OCI-LY1 (cell line): ENCODE measurements at regions not wholly inside any gene's neighbourhood (a gene's known extent, or its start where the extent isn't known, plus 50 kb on each side); places are given as distances from the start of the nearest gene placed in this dataset.

Experiments
- EZH2 ChIP-seq: fragments of 200-600 bp; sonication (generic), shearing (Covaris generic); IDR thresholded peaks from 2 replicates; pipeline ENCODE4 v1.8.0; 2017; ENCODE audit warnings: borderline replicate concordance, mixed run types, mild to moderate bottlenecking, antibody characterized with exemption, low read length, moderate library complexity, mixed read lengths
- TF ChIP-seq, protein P1 (sequence below): fragments of 200-600 bp; sonication (generic), shearing (Covaris generic); IDR thresholded peaks from 2 replicates; pipeline ENCODE4 v1.5.1; 2017; ENCODE audit warnings: mild to moderate bottlenecking, antibody characterized with exemption, low read length, moderate library complexity, mixed read lengths

DNA sequence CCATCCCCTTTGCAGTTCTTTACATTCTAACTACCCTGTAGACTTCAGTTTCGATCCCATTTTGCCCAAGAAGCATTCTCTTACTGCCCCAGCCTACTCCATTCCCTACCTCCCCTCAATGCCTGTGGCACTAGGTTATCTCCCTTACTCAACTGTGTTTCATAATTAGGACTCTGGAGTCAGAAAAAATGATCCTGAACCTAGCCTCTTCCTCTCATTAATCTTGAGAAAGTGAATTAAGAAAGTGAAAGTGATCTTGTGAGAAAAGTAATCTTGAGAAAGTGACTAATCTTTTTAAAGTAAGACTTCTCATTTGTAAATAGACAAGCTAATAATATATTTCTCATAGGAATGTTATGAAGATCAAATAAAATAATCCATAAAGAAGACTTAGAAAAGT is 444.0 kb upstream of the TRPC7 start:
- TF ChIP-seq, protein P1, sequence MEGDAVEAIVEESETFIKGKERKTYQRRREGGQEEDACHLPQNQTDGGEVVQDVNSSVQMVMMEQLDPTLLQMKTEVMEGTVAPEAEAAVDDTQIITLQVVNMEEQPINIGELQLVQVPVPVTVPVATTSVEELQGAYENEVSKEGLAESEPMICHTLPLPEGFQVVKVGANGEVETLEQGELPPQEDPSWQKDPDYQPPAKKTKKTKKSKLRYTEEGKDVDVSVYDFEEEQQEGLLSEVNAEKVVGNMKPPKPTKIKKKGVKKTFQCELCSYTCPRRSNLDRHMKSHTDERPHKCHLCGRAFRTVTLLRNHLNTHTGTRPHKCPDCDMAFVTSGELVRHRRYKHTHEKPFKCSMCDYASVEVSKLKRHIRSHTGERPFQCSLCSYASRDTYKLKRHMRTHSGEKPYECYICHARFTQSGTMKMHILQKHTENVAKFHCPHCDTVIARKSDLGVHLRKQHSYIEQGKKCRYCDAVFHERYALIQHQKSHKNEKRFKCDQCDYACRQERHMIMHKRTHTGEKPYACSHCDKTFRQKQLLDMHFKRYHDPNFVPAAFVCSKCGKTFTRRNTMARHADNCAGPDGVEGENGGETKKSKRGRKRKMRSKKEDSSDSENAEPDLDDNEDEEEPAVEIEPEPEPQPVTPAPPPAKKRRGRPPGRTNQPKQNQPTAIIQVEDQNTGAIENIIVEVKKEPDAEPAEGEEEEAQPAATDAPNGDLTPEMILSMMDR: no peak
- no peak for TF ChIP-seq EZH2
